Right renal pelvis (tissue), 4 donors: ENCODE measurements at regions not wholly inside any gene's neighbourhood (a gene's known extent, or its start where the extent isn't known, plus 50 kb on each side); places are given as distances from the start of the nearest gene placed in this dataset.

ENCODE experiments used
- DNase-seq, 4 donors: peaks; one replicate each; pipeline ENCODE4 v3.0.0-alpha.2; 2013; ENCODE audit warnings: low read depth in 4 of 4, low spot score in 3 of 4, missing footprints in 1 of 4

GRCh38 chr1:67580691-67581403 lies 104.2 kb upstream of the GADD45A start:
- no peak for DNase-seq

DNA sequence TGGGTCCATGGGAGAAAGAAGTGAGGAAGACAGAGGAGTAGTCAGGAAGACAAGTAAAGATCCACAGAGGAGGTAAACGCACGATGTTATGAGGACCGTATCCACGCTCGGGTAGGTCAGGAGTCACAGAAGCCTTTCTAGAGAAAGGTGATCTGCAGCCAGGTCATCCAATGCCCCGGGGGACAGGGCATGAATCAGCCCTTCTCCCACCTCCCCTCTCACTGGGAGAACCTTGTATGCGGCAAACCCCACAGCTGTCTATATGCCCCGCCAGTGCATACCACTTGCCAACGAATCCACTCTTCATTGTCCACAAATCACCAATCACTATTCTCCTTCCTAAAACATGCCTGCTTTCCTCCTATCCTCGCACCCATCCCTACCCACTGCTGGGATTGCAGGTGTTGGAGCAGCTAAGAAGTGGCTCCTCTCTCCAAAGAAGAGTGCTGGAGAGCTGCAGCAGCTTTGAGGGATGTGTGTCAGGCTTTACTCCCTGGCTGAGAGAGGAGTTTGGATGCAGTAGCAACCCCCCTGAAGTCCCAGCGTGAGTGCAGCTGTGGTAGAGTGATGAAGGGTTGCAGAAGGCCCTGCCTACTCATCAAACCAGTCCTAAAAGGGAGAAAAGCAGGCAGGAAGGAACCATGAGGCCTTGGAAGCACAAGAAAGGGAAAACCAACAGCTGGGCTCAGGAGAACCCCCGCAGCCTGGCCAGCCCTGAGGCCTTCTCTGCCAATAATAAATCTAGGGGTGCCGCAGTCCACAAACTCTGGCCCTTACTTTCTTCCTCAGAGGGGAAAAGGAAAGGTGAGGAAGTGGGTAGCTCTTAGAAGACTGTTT lies 102.2 kb upstream of the GADD45A start:
- DNase-seq = no peak

GRCh38 chr1:67583462-67583950 lies 101.5 kb upstream of the GADD45A start:
- no peak for DNase-seq

- DNase-seq = no peak
Observed at GRCh38 chr1:67584938-67585337, 100.1 kb upstream of the GADD45A start.

GRCh38 chr1:67586596-67586995 lies 98.4 kb upstream of the GADD45A start:
- no peak for DNase-seq

GRCh38 chr1:67588178-67588855 lies 96.7 kb upstream of the GADD45A start:
- DNase-seq = no peak

GRCh38 chr1:67589519-67590233 lies 95.3 kb upstream of the GADD45A start:
- no peak for DNase-seq

GRCh38 chr1:67590329-67590728 lies 94.7 kb upstream of the GADD45A start:
- no peak for DNase-seq

DNA sequence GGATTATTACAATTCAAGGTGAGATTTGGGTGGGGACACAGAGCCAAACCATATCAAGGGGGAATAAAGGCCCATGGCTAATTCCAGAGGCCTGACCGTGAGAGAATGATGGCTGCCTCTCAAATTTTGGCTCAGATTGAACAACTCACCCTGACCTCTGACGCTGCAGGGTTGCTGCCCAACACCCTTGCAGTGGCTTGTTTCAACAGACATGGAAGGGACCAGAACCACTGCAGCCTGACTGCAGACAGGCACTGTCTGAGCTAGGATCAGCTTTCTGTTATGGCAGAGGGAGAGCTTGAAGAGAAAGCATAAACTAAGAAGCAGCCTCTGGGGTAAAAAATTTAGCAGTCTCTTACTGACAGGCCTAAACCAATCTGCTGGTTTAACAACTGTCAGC lies 90.2 kb upstream of the GADD45A start:
- DNase-seq = no peak

- no peak for DNase-seq
Observed at GRCh38 chr1:67596674-67597073, 88.3 kb upstream of the GADD45A start.

DNA sequence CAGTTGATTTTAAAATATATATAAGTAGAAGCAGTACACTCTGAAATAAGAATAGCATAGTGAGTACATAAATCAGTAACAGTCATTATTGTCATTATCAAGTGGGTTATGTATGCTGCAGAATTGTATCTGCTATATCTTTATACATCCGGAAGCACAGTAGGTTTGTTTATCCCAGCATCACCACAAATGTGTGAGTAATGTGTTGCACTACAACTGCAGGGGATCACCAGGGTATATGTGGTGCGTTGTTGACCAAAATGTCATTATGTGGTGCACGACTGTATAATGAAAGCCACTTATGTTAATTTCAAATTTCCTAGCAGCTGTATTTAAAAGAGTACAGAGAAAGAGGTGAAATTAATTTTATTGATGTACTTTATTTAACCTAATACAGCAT lies 87.7 kb upstream of the GADD45A start:
- no peak for DNase-seq

DNA sequence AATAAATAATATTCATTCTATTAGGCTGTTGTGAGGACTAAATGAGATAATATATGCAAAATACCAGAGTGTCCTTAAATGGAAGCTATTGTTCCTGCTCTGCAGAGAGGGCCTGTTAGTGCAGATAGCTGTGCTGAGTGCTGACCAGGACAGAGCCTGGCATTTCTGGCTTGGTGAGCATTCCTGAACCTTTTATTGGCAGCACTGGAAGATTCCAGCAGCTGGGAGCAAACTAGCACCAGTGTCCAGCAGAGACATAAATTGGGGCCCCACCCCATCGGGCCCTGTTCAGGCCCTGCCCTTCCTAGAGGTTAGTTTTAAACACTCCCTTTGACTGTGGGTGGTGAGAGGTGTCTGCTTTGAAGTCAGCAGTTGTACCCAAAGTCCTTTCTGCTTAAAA lies 85.9 kb upstream of the GADD45A start:
- DNase-seq = no peak

DNA sequence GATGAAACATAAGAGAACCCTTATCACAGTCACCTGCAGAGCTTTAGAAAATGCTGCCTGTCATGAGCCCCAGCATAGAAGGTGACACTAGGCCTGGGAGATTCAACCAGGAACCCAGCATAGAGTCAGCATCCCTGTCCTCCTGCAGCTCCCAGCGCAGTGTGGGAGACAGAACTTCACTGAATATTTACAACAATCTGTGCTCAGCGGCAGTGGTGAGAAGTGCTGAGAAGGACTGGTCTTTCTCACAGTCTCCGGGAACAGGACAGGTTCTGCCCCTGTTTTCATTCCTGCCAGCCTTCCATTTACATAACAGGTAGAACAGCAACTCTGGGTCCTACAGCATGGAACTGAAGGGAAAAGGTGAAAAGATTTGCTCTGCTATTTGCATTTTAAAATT lies 83.5 kb upstream of the GADD45A start:
- DNase-seq = no peak

DNA sequence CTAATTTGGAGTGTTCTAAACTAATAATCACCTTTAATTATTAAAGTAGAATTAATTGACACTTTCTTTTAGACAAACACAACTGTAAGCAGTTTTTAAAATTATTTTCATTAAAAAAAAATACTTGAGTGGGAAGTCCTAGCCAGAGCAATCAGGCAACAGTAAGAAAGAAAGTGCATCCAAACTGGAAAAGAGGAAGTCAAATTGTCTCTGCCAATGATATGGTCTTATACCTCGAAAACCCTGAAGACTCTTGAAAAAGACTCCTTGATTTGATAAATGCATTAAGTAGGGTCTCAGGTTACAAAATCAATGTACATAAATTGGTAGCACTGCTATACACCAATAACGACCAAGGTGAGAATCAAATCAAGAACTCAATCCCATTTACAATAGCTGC lies 83.0 kb upstream of the GADD45A start:
- DNase-seq = no peak

GRCh38 chr1:67604778-67605177 lies 80.2 kb upstream of the GADD45A start:
- DNase-seq = no peak

- no peak for DNase-seq
Observed at GRCh38 chr1:67605209-67605780, 79.7 kb upstream of the GADD45A start.

GRCh38 chr1:67607286-67607685 lies 77.7 kb upstream of the GADD45A start:
- no peak for DNase-seq

- DNase-seq = no peak
Observed at GRCh38 chr1:67607699-67608098, 77.3 kb upstream of the GADD45A start.

DNA sequence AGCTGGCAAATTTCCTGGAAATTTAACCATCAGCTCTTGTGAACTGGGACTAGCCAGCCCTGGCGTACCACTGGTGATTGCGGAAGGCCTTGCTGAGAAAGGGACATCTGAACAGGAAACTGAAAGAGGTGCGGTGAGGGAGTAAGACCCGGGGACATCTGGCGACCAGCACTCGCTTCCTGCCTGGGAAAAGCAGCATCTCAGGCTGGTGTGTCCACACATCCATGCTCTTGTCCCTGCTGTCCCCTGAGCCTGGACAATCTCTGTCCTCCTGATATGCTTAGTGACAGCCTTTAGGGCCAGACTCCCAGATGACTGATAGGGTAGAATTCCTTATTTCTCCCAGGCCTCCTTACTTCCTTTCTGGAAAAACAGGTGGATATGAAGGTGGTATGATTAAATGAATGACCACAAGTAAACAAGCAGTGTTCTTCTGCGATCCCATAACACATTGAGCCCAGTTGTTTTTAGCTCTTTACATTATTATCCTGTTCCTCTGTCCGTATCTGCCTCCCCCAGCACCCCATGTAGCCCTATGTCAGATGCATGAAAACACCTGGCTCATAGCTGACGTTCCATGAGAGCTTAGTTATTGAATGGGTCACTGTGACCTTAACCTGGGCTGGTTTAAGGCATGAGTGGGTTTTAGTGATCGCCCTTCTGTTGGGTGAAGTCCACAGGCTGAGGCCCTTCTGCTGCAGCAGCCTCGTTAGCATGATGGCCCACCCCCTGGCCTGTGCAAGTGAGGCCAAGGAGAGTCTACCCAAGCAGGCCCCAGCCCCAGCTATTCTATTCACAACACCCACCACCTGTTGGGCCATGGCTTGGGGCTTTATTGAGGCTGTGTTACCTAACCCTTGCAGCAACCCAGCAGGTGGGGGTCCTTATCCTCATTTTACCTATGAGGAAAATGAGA lies 76.1 kb upstream of the GADD45A start:
- no peak for DNase-seq
